WTC11 (cell line): ENCODE measurements at regions not wholly inside any gene's neighbourhood (a gene's known extent, or its start where the extent isn't known, plus 50 kb on each side); places are given as distances from the start of the nearest gene placed in this dataset.

Experiments used
- ESRRA ChIP-seq: sonication (generic); formaldehyde crosslinking; IDR thresholded peaks from 2 replicates; pipeline ENCODE4 v1.8.1; 2022; ENCODE audit warnings: mild to moderate bottlenecking, missing genetic modification reagents, borderline replicate concordance
- ETV6 ChIP-seq: sonication (generic); formaldehyde crosslinking; IDR thresholded peaks from 2 replicates; pipeline ENCODE4 v1.8.1; 2022; ENCODE audit warnings: mild to moderate bottlenecking, missing genetic modification reagents
- TEAD4 ChIP-seq: sonication (generic); formaldehyde crosslinking; IDR thresholded peaks from 2 replicates; pipeline ENCODE4 v1.8.0; 2022; ENCODE audit warnings: mild to moderate bottlenecking, missing genetic modification reagents
- TF ChIP-seq, protein P1 (sequence below): fragments of 200-600 bp; IDR thresholded peaks from 2 replicates; pipeline ENCODE4 v1.8.0; 2022; ENCODE audit warnings: antibody characterized with exemption
- TF ChIP-seq, protein P2 (sequence below): sonication (generic); formaldehyde crosslinking; IDR thresholded peaks from 2 replicates; pipeline ENCODE4 v1.8.0; 2023; ENCODE audit warnings: mild to moderate bottlenecking, missing genetic modification reagents
- TF ChIP-seq, protein P3 (sequence below): sonication (generic); formaldehyde crosslinking; IDR thresholded peaks from 2 replicates; pipeline ENCODE4 v1.8.0; 2022; ENCODE audit warnings: mild to moderate bottlenecking, missing genetic modification reagents

DNA sequence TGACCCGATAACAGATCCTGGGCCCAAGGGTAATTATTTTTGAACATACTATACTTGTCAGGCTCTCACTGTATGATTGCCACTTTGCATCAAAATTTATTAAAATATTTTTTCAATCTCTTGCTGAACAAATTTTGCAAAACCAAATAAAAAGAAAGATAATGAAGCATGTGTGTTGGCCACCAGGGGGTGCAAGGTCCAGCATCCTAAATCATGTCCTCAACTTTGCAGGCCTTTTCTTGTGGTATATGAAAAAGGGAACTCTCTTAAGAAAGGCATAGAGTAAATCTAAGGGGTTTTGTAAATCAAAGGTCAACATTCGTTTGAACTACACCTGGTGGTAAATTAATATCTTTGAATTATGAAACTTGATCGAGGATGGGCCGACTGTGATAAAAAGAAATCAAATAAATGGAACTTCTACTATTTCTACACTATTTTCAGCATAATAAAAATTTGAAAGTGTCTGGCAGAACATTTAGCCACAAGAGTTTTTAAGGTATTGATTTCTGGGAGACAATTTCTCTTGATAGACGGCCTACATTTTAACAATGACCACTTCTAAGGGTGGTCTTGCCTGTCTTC, 676.5 kb downstream of the DMRTA1 start:
- TF ChIP-seq ESRRA: no peak
- TF ChIP-seq, protein P1, sequence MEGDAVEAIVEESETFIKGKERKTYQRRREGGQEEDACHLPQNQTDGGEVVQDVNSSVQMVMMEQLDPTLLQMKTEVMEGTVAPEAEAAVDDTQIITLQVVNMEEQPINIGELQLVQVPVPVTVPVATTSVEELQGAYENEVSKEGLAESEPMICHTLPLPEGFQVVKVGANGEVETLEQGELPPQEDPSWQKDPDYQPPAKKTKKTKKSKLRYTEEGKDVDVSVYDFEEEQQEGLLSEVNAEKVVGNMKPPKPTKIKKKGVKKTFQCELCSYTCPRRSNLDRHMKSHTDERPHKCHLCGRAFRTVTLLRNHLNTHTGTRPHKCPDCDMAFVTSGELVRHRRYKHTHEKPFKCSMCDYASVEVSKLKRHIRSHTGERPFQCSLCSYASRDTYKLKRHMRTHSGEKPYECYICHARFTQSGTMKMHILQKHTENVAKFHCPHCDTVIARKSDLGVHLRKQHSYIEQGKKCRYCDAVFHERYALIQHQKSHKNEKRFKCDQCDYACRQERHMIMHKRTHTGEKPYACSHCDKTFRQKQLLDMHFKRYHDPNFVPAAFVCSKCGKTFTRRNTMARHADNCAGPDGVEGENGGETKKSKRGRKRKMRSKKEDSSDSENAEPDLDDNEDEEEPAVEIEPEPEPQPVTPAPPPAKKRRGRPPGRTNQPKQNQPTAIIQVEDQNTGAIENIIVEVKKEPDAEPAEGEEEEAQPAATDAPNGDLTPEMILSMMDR: peak; percentile 71
- TF ChIP-seq TEAD4 (CRISPR knock-in tag): no peak
- TF ChIP-seq, protein P2, sequence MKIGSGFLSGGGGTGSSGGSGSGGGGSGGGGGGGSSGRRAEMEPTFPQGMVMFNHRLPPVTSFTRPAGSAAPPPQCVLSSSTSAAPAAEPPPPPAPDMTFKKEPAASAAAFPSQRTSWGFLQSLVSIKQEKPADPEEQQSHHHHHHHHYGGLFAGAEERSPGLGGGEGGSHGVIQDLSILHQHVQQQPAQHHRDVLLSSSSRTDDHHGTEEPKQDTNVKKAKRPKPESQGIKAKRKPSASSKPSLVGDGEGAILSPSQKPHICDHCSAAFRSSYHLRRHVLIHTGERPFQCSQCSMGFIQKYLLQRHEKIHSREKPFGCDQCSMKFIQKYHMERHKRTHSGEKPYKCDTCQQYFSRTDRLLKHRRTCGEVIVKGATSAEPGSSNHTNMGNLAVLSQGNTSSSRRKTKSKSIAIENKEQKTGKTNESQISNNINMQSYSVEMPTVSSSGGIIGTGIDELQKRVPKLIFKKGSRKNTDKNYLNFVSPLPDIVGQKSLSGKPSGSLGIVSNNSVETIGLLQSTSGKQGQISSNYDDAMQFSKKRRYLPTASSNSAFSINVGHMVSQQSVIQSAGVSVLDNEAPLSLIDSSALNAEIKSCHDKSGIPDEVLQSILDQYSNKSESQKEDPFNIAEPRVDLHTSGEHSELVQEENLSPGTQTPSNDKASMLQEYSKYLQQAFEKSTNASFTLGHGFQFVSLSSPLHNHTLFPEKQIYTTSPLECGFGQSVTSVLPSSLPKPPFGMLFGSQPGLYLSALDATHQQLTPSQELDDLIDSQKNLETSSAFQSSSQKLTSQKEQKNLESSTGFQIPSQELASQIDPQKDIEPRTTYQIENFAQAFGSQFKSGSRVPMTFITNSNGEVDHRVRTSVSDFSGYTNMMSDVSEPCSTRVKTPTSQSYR: no peak
- TF ChIP-seq ETV6 (CRISPR knock-in tag): no peak
- TF ChIP-seq, protein P3, sequence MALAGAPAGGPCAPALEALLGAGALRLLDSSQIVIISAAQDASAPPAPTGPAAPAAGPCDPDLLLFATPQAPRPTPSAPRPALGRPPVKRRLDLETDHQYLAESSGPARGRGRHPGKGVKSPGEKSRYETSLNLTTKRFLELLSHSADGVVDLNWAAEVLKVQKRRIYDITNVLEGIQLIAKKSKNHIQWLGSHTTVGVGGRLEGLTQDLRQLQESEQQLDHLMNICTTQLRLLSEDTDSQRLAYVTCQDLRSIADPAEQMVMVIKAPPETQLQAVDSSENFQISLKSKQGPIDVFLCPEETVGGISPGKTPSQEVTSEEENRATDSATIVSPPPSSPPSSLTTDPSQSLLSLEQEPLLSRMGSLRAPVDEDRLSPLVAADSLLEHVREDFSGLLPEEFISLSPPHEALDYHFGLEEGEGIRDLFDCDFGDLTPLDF: no peak
